PC-9 (cell line): ENCODE measurements at regions not wholly inside any gene's neighbourhood (a gene's known extent, or its start where the extent isn't known, plus 50 kb on each side); places are given as distances from the start of the nearest gene placed in this dataset.

Experiments used
- BruUV-seq: library from RNA; stranded (reverse); fragments of 400-500 nt; replicated peaks from 2 replicates; lab custom pipeline; 2021; lab: Mats Ljungman, UMichigan
- CTCF ChIA-PET: fragments of 300-600 bp; sonication (Branson Sonifier 250); formaldehyde crosslinking; loops from one replicate; lab custom pipeline; 2022; ENCODE audit warnings: antibody characterized with exemption; lab: Charles Lee
- POLR2A ChIA-PET: fragments of 300-600 bp; sonication (Branson Sonifier 250); formaldehyde crosslinking; loops from one replicate; lab custom pipeline; 2022; ENCODE audit warnings: antibody characterized with exemption; ENCODE audit not compliant: unreplicated experiment; lab: Charles Lee
- DNase-seq, 2 experiments: peaks; one replicate each; pipeline versions ENCODE4 v3.0.0 to v3.0.0-alpha.2; 2015 to 2022; ENCODE audit warnings: mixed read lengths in 1 of 2
- H2AFZ ChIP-seq: fragments of 200-600 bp; sonication (generic); 2 replicates; pipeline ENCODE4 v1.8.1; 2017; ENCODE audit warnings: antibody characterized with exemption
- H3F3A ChIP-seq: fragments of 200-600 bp; sonication (generic); 2 replicates; pipeline ENCODE4 v1.8.1; 2017; ENCODE audit warnings: antibody characterized with exemption, mild to moderate bottlenecking, low read depth; ENCODE audit not compliant: insufficient read depth
- H3K27ac ChIP-seq: fragments of 200-600 bp; sonication (generic); 2 replicates; pipeline ENCODE4 v1.6.1; 2016; ENCODE audit warnings: mixed run types
- H3K27me3 ChIP-seq: fragments of 200-600 bp; sonication (generic); 2 replicates; pipeline ENCODE4 v1.6.1; 2016; ENCODE audit warnings: low read depth, mixed run types; ENCODE audit not compliant: insufficient read depth
- H3K36me3 ChIP-seq: fragments of 200-600 bp; sonication (generic); 2 replicates; pipeline ENCODE4 v1.6.1; 2016; ENCODE audit warnings: low read depth, mixed run types
- H3K4me1 ChIP-seq: fragments of 200-600 bp; sonication (generic); replicated peaks from 2 replicates; pipeline ENCODE4 v1.6.1; 2016; ENCODE audit warnings: mixed run types; ENCODE audit not compliant: insufficient read depth
- H3K4me2 ChIP-seq: fragments of 200-600 bp; sonication (generic); 2 replicates; pipeline ENCODE4 v1.6.1; 2017; ENCODE audit warnings: mixed run types
- H3K4me3 ChIP-seq: fragments of 200-600 bp; sonication (generic); 2 replicates; pipeline ENCODE4 v1.6.1; 2016; ENCODE audit warnings: mixed run types
- H3K79me2 ChIP-seq: fragments of 200-600 bp; sonication (generic); 2 replicates; pipeline ENCODE4 v1.6.1; 2017; ENCODE audit warnings: low read depth, mixed run types
- H3K9me2 ChIP-seq: fragments of 200-600 bp; sonication (generic); 2 replicates; pipeline ENCODE4 v1.8.1; 2017; ENCODE audit warnings: mild to moderate bottlenecking; ENCODE audit not compliant: insufficient read depth
- H3K9me3 ChIP-seq: fragments of 200-600 bp; sonication (generic); 2 replicates; pipeline ENCODE4 v1.8.1; 2016; ENCODE audit warnings: low read depth; ENCODE audit not compliant: insufficient read depth
- H4K20me1 ChIP-seq: fragments of 200-600 bp; sonication (generic); 2 replicates; pipeline ENCODE4 v1.8.1; 2017; ENCODE audit not compliant: insufficient read depth
- EZH2 ChIP-seq: fragments of 200-600 bp; sonication (generic); IDR thresholded peaks from 2 replicates; pipeline ENCODE4 v1.8.0; 2017; ENCODE audit warnings: antibody characterized with exemption, low read depth
- intact Hi-C: fragments of 100-400 bp; cut with micrococcal nuclease; formaldehyde crosslinking; loops from one replicate; pipeline ENCODE4 v1.10.0; 2022; ENCODE audit not compliant: unreplicated experiment
- TF ChIP-seq, protein P1 (sequence below): fragments of 200-600 bp; sonication (generic); conservative IDR thresholded peaks from 2 replicates; pipeline ENCODE4 v1.6.1; 2017; ENCODE audit warnings: mixed run types, antibody characterized with exemption, mild to moderate bottlenecking, moderate library complexity

DNA sequence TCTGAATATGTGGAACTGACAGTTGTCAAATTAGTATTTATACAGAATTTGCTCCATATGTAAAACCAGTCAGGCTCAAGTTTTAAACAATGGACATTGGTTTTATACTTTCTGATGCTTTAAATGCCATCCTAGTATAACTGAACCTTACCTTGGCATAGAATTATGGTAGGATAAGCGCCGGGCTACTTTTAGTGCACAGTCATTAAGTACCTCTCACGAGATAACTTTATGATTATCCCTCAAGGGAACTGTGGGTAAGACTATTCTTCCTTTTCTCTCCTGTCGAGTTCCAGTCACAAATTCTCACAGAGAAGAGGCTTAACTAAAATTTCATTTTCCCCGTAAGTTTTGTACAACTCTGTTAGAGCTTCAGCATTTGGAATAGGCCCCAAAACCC is 110.6 kb upstream of the PTPRK start:
- DNase-seq, result no peak
- no peak overlapping the region for H3K4me3 ChIP-seq
- H3K36me3 ChIP-seq, result no peaks in the 10 kb centered on the region
- peak overlapping the region; percentile 44; the same call in 1 of the 2 replicates for H3K27ac ChIP-seq
- peaks cover 3% of the 10 kb centered on the region; the same call in 1 of the 2 replicates for H3K9me3 ChIP-seq
- intact Hi-C loops, result no loop called here
- no peaks in the 10 kb centered on the region for H3K9me2 ChIP-seq
- CTCF ChIA-PET, result no interaction called here
- TF ChIP-seq, protein P1, sequence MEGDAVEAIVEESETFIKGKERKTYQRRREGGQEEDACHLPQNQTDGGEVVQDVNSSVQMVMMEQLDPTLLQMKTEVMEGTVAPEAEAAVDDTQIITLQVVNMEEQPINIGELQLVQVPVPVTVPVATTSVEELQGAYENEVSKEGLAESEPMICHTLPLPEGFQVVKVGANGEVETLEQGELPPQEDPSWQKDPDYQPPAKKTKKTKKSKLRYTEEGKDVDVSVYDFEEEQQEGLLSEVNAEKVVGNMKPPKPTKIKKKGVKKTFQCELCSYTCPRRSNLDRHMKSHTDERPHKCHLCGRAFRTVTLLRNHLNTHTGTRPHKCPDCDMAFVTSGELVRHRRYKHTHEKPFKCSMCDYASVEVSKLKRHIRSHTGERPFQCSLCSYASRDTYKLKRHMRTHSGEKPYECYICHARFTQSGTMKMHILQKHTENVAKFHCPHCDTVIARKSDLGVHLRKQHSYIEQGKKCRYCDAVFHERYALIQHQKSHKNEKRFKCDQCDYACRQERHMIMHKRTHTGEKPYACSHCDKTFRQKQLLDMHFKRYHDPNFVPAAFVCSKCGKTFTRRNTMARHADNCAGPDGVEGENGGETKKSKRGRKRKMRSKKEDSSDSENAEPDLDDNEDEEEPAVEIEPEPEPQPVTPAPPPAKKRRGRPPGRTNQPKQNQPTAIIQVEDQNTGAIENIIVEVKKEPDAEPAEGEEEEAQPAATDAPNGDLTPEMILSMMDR, result no peak
- no peak for TF ChIP-seq EZH2
- POLR2A ChIA-PET, result no interaction called here
- no peaks in the 10 kb centered on the region for H4K20me1 ChIP-seq
- H3K79me2 ChIP-seq, result no peaks in the 10 kb centered on the region
- peaks cover 20% of the 10 kb centered on the region for H3F3A ChIP-seq
- H2AFZ ChIP-seq, result no peak overlapping the region
- no TSS peak for BruUV-seq
- peak overlapping the region; percentile 39; the same call in 1 of the 2 replicates for H3K4me2 ChIP-seq
- peaks cover 47% of the 10 kb centered on the region for H3K4me1 ChIP-seq
- no peaks in the 10 kb centered on the region for H3K27me3 ChIP-seq

GRCh38 chr6:128630213-128630612 is 109.8 kb upstream of the PTPRK start:
- Histone ChIP-seq H3F3A (peaks cover 20% of the 10 kb centered on the region), H3K79me2 (no peaks in the 10 kb centered on the region), H3K4me3 (no peak overlapping the region), H4K20me1 (no peaks in the 10 kb centered on the region), H3K4me2 (peak overlapping the region; percentile 39), H3K9me3 (peaks cover 3% of the 10 kb centered on the region; the same call in 1 of the 2 replicates), H2AFZ (no peak overlapping the region), H3K4me1 (peaks cover 47% of the 10 kb centered on the region), H3K27ac (peak overlapping the region; percentile 44), H3K9me2 (no peaks in the 10 kb centered on the region), H3K36me3 (no peaks in the 10 kb centered on the region), H3K27me3 (no peaks in the 10 kb centered on the region)
- intact Hi-C loops, result loop anchor here (1.0 kb wide), 2 partner anchors 60 to 110 kb away; partner anchors contain the start of gene PTPRK
- CTCF ChIA-PET, result no interaction called here
- POLR2A ChIA-PET, result interaction anchor here (0.6 to 1.1 kb wide), 3 partner anchors 30 to 110 kb away, joined by 4 to 10 read pairs (median 5); partner anchors contain the start of gene PTPRK
- TF ChIP-seq, protein P1, result no peak
- no peak for TF ChIP-seq EZH2
- no TSS peak for BruUV-seq
- peak; percentile 75 to 95 for DNase-seq

- Histone ChIP-seq H3K36me3 (no peaks in the 10 kb centered on the region), H3K4me3 (no peak overlapping the region), H2AFZ (no peak overlapping the region), H3K4me1 (peaks cover 6% of the 10 kb centered on the region; the same call in 1 of the 2 replicates), H3K27me3 (no peaks in the 10 kb centered on the region), H3K9me2 (0 out of 2 replicates have a peak, but pooled peaks cover 1% of the 10 kb centered on the region), H3K27ac (no peak overlapping the region), H3K4me2 (no peak overlapping the region), H4K20me1 (no peaks in the 10 kb centered on the region), H3K9me3 (peaks cover 18% of the 10 kb centered on the region; the same call in 1 of the 2 replicates), H3K79me2 (no peaks in the 10 kb centered on the region), H3F3A (no peaks in the 10 kb centered on the region)
- TF ChIP-seq, protein P1, result no peak
- no peak for TF ChIP-seq EZH2
- intact Hi-C loops, result no loop called here
- no peak for DNase-seq
- BruUV-seq, result no TSS peak
- ChIA-PET POLR2A (interaction anchor here (0.6 kb wide), 1 partner anchor 36 kb away, joined by 5 read pairs; no protein-coding TSS in a partner anchor), CTCF (no interaction called here)
Observed at GRCh38 chr6:128617285-128617684, 96.9 kb upstream of the PTPRK start.
